Osteoblast (primary cell): ENCODE measurements at regions not wholly inside any gene's neighbourhood (a gene's known extent, or its start where the extent isn't known, plus 50 kb on each side); places are given as distances from the start of the nearest gene placed in this dataset.

Experiments used
- DNase-seq: peaks from one replicate; pipeline ENCODE4 v3.0.0; 2011; ENCODE audit warnings: low spot score, mixed read lengths; ENCODE audit not compliant: insufficient read length; ENCODE audit errors: missing footprints
- H2AFZ ChIP-seq: 2 replicates; pipeline ENCODE4 v1.6.0; 2011; ENCODE audit warnings: mild to moderate bottlenecking, low read length
- H3K27ac ChIP-seq: 2 replicates; pipeline ENCODE4 v1.5.1; 2011; ENCODE audit warnings: mild to moderate bottlenecking, low read depth, low read length, moderate library complexity
- H3K27me3 ChIP-seq: 2 replicates; pipeline ENCODE4 v1.6.0; 2012; ENCODE audit warnings: mild to moderate bottlenecking, control low read depth, inconsistent platforms, low read length, moderate library complexity; ENCODE audit not compliant: insufficient read depth
- H3K36me3 ChIP-seq: 2 replicates; pipeline ENCODE4 v1.5.1; 2011; ENCODE audit warnings: mild to moderate bottlenecking, low read length, control low read depth, moderate library complexity; ENCODE audit not compliant: insufficient read depth
- H3K4me1 ChIP-seq: 2 replicates; pipeline ENCODE4 v1.5.1; 2011; ENCODE audit warnings: mild to moderate bottlenecking, low read length, control low read depth, moderate library complexity; ENCODE audit not compliant: insufficient read depth
- H3K4me2 ChIP-seq: 2 replicates; pipeline ENCODE4 v1.6.0; 2011; ENCODE audit warnings: mild to moderate bottlenecking, low read length; ENCODE audit not compliant: insufficient read depth
- H3K4me3 ChIP-seq: fragments of 200-600 bp; sonication (generic); 3 replicates; pipeline ENCODE4 v1.5.1; 2012; ENCODE audit warnings: mild to moderate bottlenecking, low read length, inconsistent platforms; ENCODE audit not compliant: insufficient read depth
- H3K79me2 ChIP-seq: 2 replicates; pipeline ENCODE4 v1.6.0; 2012; ENCODE audit warnings: mild to moderate bottlenecking, low read length, control low read depth, inconsistent platforms; ENCODE audit not compliant: insufficient read depth
- H3K9me3 ChIP-seq: 2 replicates; pipeline ENCODE4 v1.5.1; 2011; ENCODE audit warnings: low read depth, low read length, control low read depth
- H4K20me1 ChIP-seq: 2 replicates; pipeline ENCODE4 v1.6.0; 2012; ENCODE audit warnings: mild to moderate bottlenecking, low read length, control low read depth; ENCODE audit not compliant: insufficient read depth
- CTCF ChIP-seq: IDR thresholded peaks from 2 replicates; pipeline ENCODE4 v1.5.1; 2011; ENCODE audit warnings: mild to moderate bottlenecking, low read depth, low read length, moderate library complexity; ENCODE audit errors: extremely low read depth

GRCh38 chr2:180190851-180191250 lies 183.8 kb upstream of the CWC22 start:
- Histone ChIP-seq H3K4me1 (peaks cover 3% of the 10 kb centered on the region), H3K27me3 (no peaks in the 10 kb centered on the region), H3K79me2 (no peaks in the 10 kb centered on the region), H3K27ac (no peak overlapping the region), H4K20me1 (no peaks in the 10 kb centered on the region), H3K36me3 (no peaks in the 10 kb centered on the region), H3K4me2 (no peak overlapping the region), H3K9me3 (no peaks in the 10 kb centered on the region), H3K4me3 (no peak overlapping the region), H2AFZ (no peak overlapping the region)
- TF ChIP-seq CTCF: no peak
- DNase-seq: no peak

GRCh38 chr2:180187611-180188010 lies 180.5 kb upstream of the CWC22 start:
- TF ChIP-seq CTCF: no peak
- Histone ChIP-seq H3K4me2 (no peak overlapping the region), H3K27me3 (no peaks in the 10 kb centered on the region)

GRCh38 chr2:180184506-180184905 lies 177.4 kb upstream of the CWC22 start:
- H3K4me2 ChIP-seq: no peak overlapping the region
- no peak overlapping the region for H2AFZ ChIP-seq
- H4K20me1 ChIP-seq: no peaks in the 10 kb centered on the region
- no peaks in the 10 kb centered on the region for H3K79me2 ChIP-seq
- no peaks in the 10 kb centered on the region for H3K27me3 ChIP-seq
- no peaks in the 10 kb centered on the region for H3K36me3 ChIP-seq
- no peaks in the 10 kb centered on the region for H3K9me3 ChIP-seq
- DNase-seq: no peak
- TF ChIP-seq CTCF: no peak
- H3K4me3 ChIP-seq: no peak overlapping the region
- no peaks in the 10 kb centered on the region for H3K4me1 ChIP-seq
- H3K27ac ChIP-seq: no peak overlapping the region

More at GRCh38 chr2:180187611-180188010, 180.5 kb upstream of the CWC22 start:
- no peaks in the 10 kb centered on the region for H3K36me3 ChIP-seq
- DNase-seq: no peak
- H2AFZ ChIP-seq: no peak overlapping the region
- no peaks in the 10 kb centered on the region for H3K79me2 ChIP-seq
- peaks cover 3% of the 10 kb centered on the region for H3K4me1 ChIP-seq
- H3K4me3 ChIP-seq: no peak overlapping the region
- H4K20me1 ChIP-seq: no peaks in the 10 kb centered on the region
- H3K9me3 ChIP-seq: no peaks in the 10 kb centered on the region
- no peak overlapping the region for H3K27ac ChIP-seq

GRCh38 chr2:180180511-180180910 lies 173.4 kb upstream of the CWC22 start:
- Histone ChIP-seq H3K4me3 (no peak overlapping the region), H3K9me3 (no peaks in the 10 kb centered on the region), H3K4me1 (no peaks in the 10 kb centered on the region), H3K27ac (no peak overlapping the region), H3K36me3 (no peaks in the 10 kb centered on the region), H2AFZ (no peak overlapping the region), H4K20me1 (no peaks in the 10 kb centered on the region), H3K27me3 (no peaks in the 10 kb centered on the region), H3K79me2 (no peaks in the 10 kb centered on the region), H3K4me2 (no peak overlapping the region)
- no peak for DNase-seq
- no peak for TF ChIP-seq CTCF
